ENCODE measurements at regions not wholly inside any gene's neighbourhood (a gene's known extent, or its start where the extent isn't known, plus 50 kb on each side); places are given as distances from the start of the nearest gene placed in this dataset. TPM values are rescaled to one million over a fixed set of nuclear protein-coding genes. Genes with fewer than 3 reads are reported as not detected.

DNA sequence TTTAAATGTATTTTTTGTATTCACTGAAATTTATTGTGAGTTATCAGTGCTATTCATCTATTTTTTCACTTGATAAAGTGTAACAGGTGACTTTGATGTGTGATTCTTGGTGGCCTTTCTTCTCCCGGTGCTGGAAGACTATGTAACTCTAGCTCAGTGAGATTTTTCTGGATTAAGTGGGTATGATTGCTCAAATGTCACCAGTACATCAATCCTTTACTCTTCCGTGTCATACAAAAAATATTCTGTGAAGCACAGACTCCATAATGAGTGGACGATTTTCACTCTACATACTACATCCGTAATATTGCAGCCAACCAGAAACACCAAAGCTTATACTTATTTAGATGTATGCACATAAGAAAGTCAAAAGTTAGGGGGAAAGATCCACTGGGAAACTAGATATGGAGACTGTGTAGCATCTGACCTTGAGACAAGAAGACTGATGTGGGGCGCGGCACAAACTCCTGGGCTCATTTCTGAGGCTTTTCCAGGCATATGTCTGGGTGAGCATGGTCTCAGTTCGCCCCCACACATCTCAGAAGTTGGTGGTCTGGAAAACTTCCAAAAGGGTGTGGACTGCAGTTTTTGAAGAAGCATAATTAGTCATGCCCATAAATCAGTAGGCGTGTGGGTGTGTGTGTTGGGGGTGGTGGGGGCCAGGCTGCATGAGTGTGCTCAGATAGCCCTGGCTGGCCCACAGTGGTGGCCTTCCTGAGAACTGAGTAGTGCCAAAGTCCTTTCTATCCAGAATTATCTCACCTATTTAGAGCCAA is 53.9 kb upstream of the TENM3 start:
- ATAC-seq: no peak
- DNase-seq: peak in 1 of 4 donors; percentile 5
- intact Hi-C loops (cut with DNase I): no loop called here

DNA sequence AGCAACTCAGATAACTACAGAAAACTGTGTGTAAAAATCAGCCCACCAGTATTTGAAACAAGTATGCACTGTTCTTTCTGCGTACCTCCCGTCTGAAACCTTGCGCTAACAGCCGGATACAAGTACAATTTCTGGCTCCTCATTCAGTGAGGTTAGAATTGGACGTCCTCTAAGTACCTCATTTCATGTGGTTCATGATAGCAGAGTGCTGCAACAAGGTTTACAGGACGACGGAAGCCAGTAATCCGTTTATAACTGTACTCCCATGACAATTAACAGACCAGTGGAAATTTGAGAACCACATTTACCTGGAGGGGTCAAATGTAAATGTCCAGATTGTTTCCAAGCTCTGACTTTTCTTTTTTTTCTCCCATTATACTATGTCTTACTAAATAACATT is 52.9 kb upstream of the TENM3 start:
- Histone ChIP-seq H3K4me1 (no peaks in the 10 kb centered on the region), H3K27ac (no peak overlapping the region), H3K4me3 (no peak overlapping the region), H3K9me3 (no peaks in the 10 kb centered on the region), H3K36me3 (replicated peaks in 1 of 2; ENCODE audit: insufficient read depth in 1 of 2, low read depth in 2 of 2) (no peaks in the 10 kb centered on the region), H3K27me3 (no peaks in the 10 kb centered on the region)
- TF ChIP-seq POLR2A (IDR thresholded peaks at IDR 0.05): no peak
- no peak for TF ChIP-seq CTCF (IDR thresholded peaks at IDR 0.05)
- intact Hi-C loops (cut with DNase I): no loop called here
- ATAC-seq (no peak), DNase-seq (no peak)
- 64 to 70% methylated on average over 8 of the region's 8 CpGs for WGBS, 2 donors

More for the DNA sequence above, 53.9 kb upstream of the TENM3 start:
- H3K36me3 ChIP-seq (replicated peaks in 1 of 2; ENCODE audit: insufficient read depth in 1 of 2, low read depth in 2 of 2): no peaks in the 10 kb centered on the region
- H3K27ac ChIP-seq: no peak overlapping the region
- H3K27me3 ChIP-seq: no peaks in the 10 kb centered on the region
- H3K9me3 ChIP-seq: no peaks in the 10 kb centered on the region
- H3K4me1 ChIP-seq: no peaks in the 10 kb centered on the region
- 75 to 86% methylated on average over 8 of the region's 8 CpGs for WGBS, 2 donors
- no peak overlapping the region for H3K4me3 ChIP-seq
- TF ChIP-seq POLR2A (IDR thresholded peaks at IDR 0.05) (no peak), CTCF (IDR thresholded peaks at IDR 0.05) (no peak)

DNA sequence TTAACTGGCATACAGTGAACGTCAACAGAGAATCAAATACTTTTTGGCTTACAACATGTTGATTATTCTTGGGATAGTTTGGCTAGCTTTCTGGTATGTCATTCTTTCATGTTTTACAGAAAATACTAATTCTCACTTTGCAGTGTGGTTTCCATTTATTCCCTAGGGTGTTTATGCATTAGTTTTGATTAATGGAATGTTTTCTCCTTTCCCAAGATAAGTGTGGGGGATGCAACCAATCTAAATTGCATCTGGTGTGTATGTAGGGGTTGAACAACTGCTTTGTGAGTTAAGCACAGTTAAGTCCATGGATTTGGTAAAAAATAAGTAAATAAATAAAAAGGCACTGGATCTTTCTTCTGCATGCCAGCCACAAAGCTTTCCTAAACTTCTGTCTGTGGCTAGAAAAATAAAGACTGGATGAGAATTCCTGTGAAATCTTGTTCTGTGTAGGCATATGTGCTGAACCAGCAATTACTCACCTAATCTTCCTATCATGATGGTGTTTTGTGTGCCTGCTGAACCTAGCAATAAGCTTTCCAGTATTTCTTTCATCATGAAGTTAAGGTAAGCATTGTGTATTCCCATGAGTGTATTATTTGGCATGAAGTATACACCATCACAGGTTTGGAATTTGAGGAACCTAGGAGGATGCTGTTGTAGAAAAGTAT is 50.6 kb upstream of the TENM3 start:
- H3K4me1 ChIP-seq: no peaks in the 10 kb centered on the region
- H3K27me3 ChIP-seq: no peaks in the 10 kb centered on the region
- intact Hi-C loops (cut with DNase I): no loop called here
- H3K9me3 ChIP-seq: no peaks in the 10 kb centered on the region
- H3K36me3 ChIP-seq (replicated peaks in 1 of 2; ENCODE audit: insufficient read depth in 1 of 2, low read depth in 2 of 2): no peaks in the 10 kb centered on the region
- TF ChIP-seq CTCF (IDR thresholded peaks at IDR 0.05) (no peak), POLR2A (IDR thresholded peaks at IDR 0.05) (no peak)
- no peak for DNase-seq
- 25% methylated on average over 1 of the region's 1 CpG for WGBS, 2 donors
- H3K27ac ChIP-seq: no peak overlapping the region
- no peak overlapping the region for H3K4me3 ChIP-seq
- ATAC-seq: no peak

- ATAC-seq (no peak), DNase-seq (no peak)
- Histone ChIP-seq H3K27me3 (no peaks in the 10 kb centered on the region), H3K27ac (no peak overlapping the region), H3K9me3 (no peaks in the 10 kb centered on the region), H3K4me1 (no peaks in the 10 kb centered on the region), H3K36me3 (replicated peaks in 1 of 2; ENCODE audit: insufficient read depth in 1 of 2, low read depth in 2 of 2) (no peaks in the 10 kb centered on the region), H3K4me3 (no peak overlapping the region)
- 84 to 87% methylated on average over 8 of the region's 8 CpGs for WGBS, 2 donors
- intact Hi-C loops (cut with DNase I): no loop called here
- no peak for TF ChIP-seq CTCF (IDR thresholded peaks at IDR 0.05)
- TF ChIP-seq POLR2A (IDR thresholded peaks at IDR 0.05): no peak
Measured at GRCh38 chr4:182193311-182193710, 49.9 kb upstream of the TENM3 start.

MicroRNAs in the stretch of these regions (microRNA counts, 767-probe panel; counts per million panel counts)
- microRNA hsa-miR-1305: 0 to 736 counts per million in 2 donors

Small RNA genes lying in the stretch of these regions (microRNA-seq; reads per million reads assigned to microRNA genes)
- gene MIR1305 (ENCODE audit: borderline number of aligned reads in 2 of 2, borderline replicate concordance in 2 of 2): 0 reads per million in 2 donors

Small RNA genes lying in the stretch of these regions (small RNA-seq; reads per million reads assigned to genes)
- gene AC018710.1: not detected
- gene AC019235.1: not detected
- gene MIR1305: not detected
- not detected for gene RF00571
- gene RN7SKP13: not detected
- gene RNA5SP173: 0.23 reads per million
- gene RNU1-45P: not detected
